HCT116 (cell line): ENCODE measurements at regions not wholly inside any gene's neighbourhood (a gene's known extent, or its start where the extent isn't known, plus 50 kb on each side); places are given as distances from the start of the nearest gene placed in this dataset.

ENCODE experiments used
- ATAC-seq: fragments of 200-7000 bp; cut with Tn5 transposase; 2 replicates; pipeline ENCODE4 v1.9.1; 2020; ENCODE audit warnings: mild to moderate bottlenecking, moderate library complexity
- BruUV-seq: library from RNA; stranded (reverse); fragments of 400-500 nt; replicated peaks from 2 replicates; lab custom pipeline; 2021; lab: Mats Ljungman, UMichigan
- CTCF ChIA-PET: fragments of 300-600 bp; sonication (Branson Sonifier 250); formaldehyde crosslinking; loops from one replicate; lab custom pipeline; 2021; ENCODE audit warnings: antibody characterized with exemption; lab: Charles Lee
- POLR2A ChIA-PET: fragments of 300-600, 350-600 bp; sonication (Branson Sonifier 250); formaldehyde crosslinking; loops from one replicate; lab custom pipeline; 2021; ENCODE audit warnings: antibody characterized with exemption; lab: Charles Lee
- RAD21 ChIA-PET, 2 experiments: fragments of 300-600 bp; sonication (Branson Sonifier 250); formaldehyde crosslinking; loops; one replicate each; lab custom pipeline; 2023; ENCODE audit warnings: low total read pairs in 2 of 2; ENCODE audit not compliant: uncharacterized antibody in 2 of 2, unreplicated experiment in 2 of 2, low non-redundant PET in 1 of 2; lab: Charles Lee
- DNase-seq: peaks from one replicate; pipeline ENCODE4 v3.0.0-alpha.2; 2010; ENCODE audit warnings: low read depth, low spot score
- H2AFZ ChIP-seq: fragments of 200-600 bp; shearing (Covaris generic), sonication (generic); 2 replicates; pipeline ENCODE4 v1.6.1; 2017; ENCODE audit warnings: low read depth, mixed run types, mixed read lengths, antibody characterized with exemption, low read length; ENCODE audit not compliant: poor library complexity, severe bottlenecking
- H3K27ac ChIP-seq: 2 replicates; pipeline ENCODE4 v1.5.1; 2012; ENCODE audit warnings: low read depth, low read length
- H3K27me3 ChIP-seq: fragments of 200-600 bp; sonication (generic); 2 replicates; pipeline ENCODE4 v1.6.1; 2016; ENCODE audit warnings: mixed run types, low read length, mixed read lengths; ENCODE audit not compliant: insufficient read depth
- H3K36me3 ChIP-seq, 2 experiments: fragments of 200-500 bp in 1 of 2; fragments of 200-600 bp in 1 of 2; sonication (Bioruptor generic) in 1 of 2; sonication (generic) in 1 of 2; 2 replicates each; pipeline versions ENCODE4 v1.5.1 to v1.6.1; 2014 to 2016; ENCODE audit warnings: low read length in 2 of 2, inconsistent platforms in 1 of 2, mixed read lengths in 1 of 2, mixed run types in 1 of 2; ENCODE audit not compliant: insufficient read depth in 2 of 2, control insufficient read depth in 1 of 2
- H3K4me1 ChIP-seq, 2 experiments: fragments of 200-600 bp in 1 of 2; sonication (generic) in 1 of 2; 2 replicates each; pipeline versions ENCODE4 v1.5.1 to v1.6.1; 2012 to 2017; ENCODE audit warnings: low read length in 2 of 2, inconsistent platforms in 1 of 2, mild to moderate bottlenecking in 1 of 2, mixed read lengths in 1 of 2, mixed run types in 1 of 2, moderate library complexity in 1 of 2; ENCODE audit not compliant: insufficient read depth in 2 of 2, control insufficient read depth in 1 of 2
- H3K4me2 ChIP-seq: fragments of 200-600 bp; sonication (generic); 2 replicates; pipeline ENCODE4 v1.6.1; 2017; ENCODE audit warnings: mixed run types, low read length, mixed read lengths
- H3K4me3 ChIP-seq, 2 experiments: fragments of 200-600 bp in 1 of 2; sonication (generic) in 1 of 2; replicated peaks in 1 of 2; 2 replicates each; pipeline ENCODE4 v1.5.1; 2011 to 2016; ENCODE audit warnings: low read length in 2 of 2, control low read depth in 1 of 2, low read depth in 1 of 2, mild to moderate bottlenecking in 1 of 2, mixed read lengths in 1 of 2, mixed run types in 1 of 2
- H3K79me2 ChIP-seq: fragments of 200-600 bp; sonication (generic); 2 replicates; pipeline ENCODE4 v1.6.1; 2017; ENCODE audit warnings: mild to moderate bottlenecking, mixed run types, low read length, moderate library complexity, mixed read lengths; ENCODE audit not compliant: insufficient read depth
- H3K9ac ChIP-seq: fragments of 200-600 bp; sonication (generic); 2 replicates; pipeline ENCODE4 v1.6.1; 2016; ENCODE audit warnings: low read length, mixed read lengths
- H3K9me2 ChIP-seq: fragments of 200-600 bp; sonication (generic), shearing (Covaris generic); 2 replicates; pipeline ENCODE4 v1.6.1; 2017; ENCODE audit warnings: mixed run types, mild to moderate bottlenecking, moderate library complexity; ENCODE audit not compliant: insufficient read depth
- H3K9me3 ChIP-seq, 2 experiments: fragments of 200-500 bp in 1 of 2; fragments of 200-600 bp in 1 of 2; sonication (Bioruptor generic) in 1 of 2; sonication (generic) in 1 of 2; 2 replicates each; pipeline ENCODE4 v1.6.1; 2014 to 2017; ENCODE audit warnings: low read length in 2 of 2, mixed read lengths in 2 of 2, inconsistent platforms in 1 of 2, low read depth in 1 of 2, mild to moderate bottlenecking in 1 of 2, mixed run types in 1 of 2, moderate library complexity in 1 of 2; ENCODE audit not compliant: control insufficient read depth in 1 of 2, insufficient read depth in 1 of 2
- H4K20me1 ChIP-seq: fragments of 200-600 bp; sonication (generic), shearing (Covaris generic); 2 replicates; pipeline ENCODE4 v1.6.1; 2017; ENCODE audit warnings: mixed run types, mild to moderate bottlenecking, moderate library complexity; ENCODE audit not compliant: insufficient read depth
- CBX3 ChIP-seq: IDR thresholded peaks from 2 replicates; pipeline ENCODE4 v1.6.1; 2012; ENCODE audit warnings: low read depth
- CEBPB ChIP-seq: IDR thresholded peaks from 2 replicates; pipeline ENCODE4 v1.6.1; 2012; ENCODE audit warnings: low read depth
- CTCF ChIP-seq, 3 experiments: fragments of 200-600 bp in 1 of 3; sonication (generic) in 1 of 3; IDR thresholded peaks in 2 of 3; conservative IDR thresholded peaks in 1 of 3; 2 replicates each; pipeline ENCODE4 v1.5.1; 2012 to 2017; ENCODE audit warnings: low read depth in 2 of 3, low read length in 2 of 3, antibody characterized with exemption in 1 of 3, borderline replicate concordance in 1 of 3, control low read depth in 1 of 3, mild to moderate bottlenecking in 1 of 3, mixed read lengths in 1 of 3, mixed run types in 1 of 3, moderate library complexity in 1 of 3; ENCODE audit not compliant: insufficient read depth in 1 of 3
- EGR1 ChIP-seq: IDR thresholded peaks from 2 replicates; pipeline ENCODE4 v1.6.1; 2012; ENCODE audit warnings: low read depth
- EZH2 ChIP-seq: fragments of 200-600 bp; sonication (generic); IDR thresholded peaks from 2 replicates; pipeline ENCODE4 v1.6.1; 2017; ENCODE audit warnings: antibody characterized with exemption, mixed run types
- FOSL1 ChIP-seq: IDR thresholded peaks from 2 replicates; pipeline ENCODE4 v1.6.1; 2012; ENCODE audit warnings: low read depth
- JUND ChIP-seq: IDR thresholded peaks from 2 replicates; pipeline ENCODE4 v1.6.1; 2012
- MAX ChIP-seq: IDR thresholded peaks from 2 replicates; pipeline ENCODE4 v1.6.1; 2012
- POLR2A ChIP-seq: IDR thresholded peaks from 2 replicates; pipeline ENCODE4 v1.7.0; 2011; ENCODE audit warnings: borderline replicate concordance; ENCODE audit not compliant: insufficient read depth, insufficient read length; ENCODE audit errors: extremely low read depth
- POLR2AphosphoS5 ChIP-seq: IDR thresholded peaks from 2 replicates; pipeline ENCODE4 v1.6.1; 2011; ENCODE audit warnings: mild to moderate bottlenecking, low read depth, low read length, moderate library complexity
- RAD21 ChIP-seq: IDR thresholded peaks from 2 replicates; pipeline ENCODE4 v1.6.1; 2012; ENCODE audit warnings: low read depth, mild to moderate bottlenecking
- REST ChIP-seq: IDR thresholded peaks from 2 replicates; pipeline ENCODE4 v1.6.1; 2012; ENCODE audit warnings: low read depth
- SIN3A ChIP-seq: IDR thresholded peaks from 2 replicates; pipeline ENCODE4 v1.6.1; 2012; ENCODE audit warnings: low read depth
- SRF ChIP-seq: IDR thresholded peaks from 2 replicates; pipeline ENCODE4 v1.6.1; 2012; ENCODE audit warnings: low read depth
- TCF7L2 ChIP-seq: IDR thresholded peaks from 2 replicates; pipeline ENCODE4 v1.7.0; 2011; ENCODE audit warnings: borderline replicate concordance, inconsistent platforms; ENCODE audit not compliant: insufficient read depth, insufficient read length; ENCODE audit errors: extremely low read depth
- YY1 ChIP-seq: IDR thresholded peaks from 2 replicates; pipeline ENCODE4 v1.6.1; 2011; ENCODE audit warnings: low read length, low read depth, moderate library complexity, mild to moderate bottlenecking; ENCODE audit not compliant: insufficient replicate concordance; ENCODE audit errors: extremely low read depth
- ZBTB33 ChIP-seq: IDR thresholded peaks from 2 replicates; pipeline ENCODE4 v1.6.1; 2011; ENCODE audit warnings: mild to moderate bottlenecking, low read length, moderate library complexity; ENCODE audit not compliant: insufficient replicate concordance; ENCODE audit errors: extremely low read depth
- ZFX ChIP-seq: fragments of 450-650 bp; IDR thresholded peaks from 2 replicates; pipeline ENCODE4 v1.6.1; 2017
- ZNF274 ChIP-seq: fragments of 200-500 bp; sonication (Bioruptor generic); IDR thresholded peaks from 2 replicates; pipeline ENCODE4 v1.6.1; 2014; ENCODE audit warnings: mild to moderate bottlenecking, low read depth, low read length, inconsistent platforms
- intact Hi-C: fragments of 100-400 bp; cut with micrococcal nuclease; formaldehyde crosslinking; loops from 2 replicates; pipeline ENCODE4 v1.10.0; 2022

- no peak for ATAC-seq
- Histone ChIP-seq H3K9ac (no peak overlapping the region), H3K4me1 (no peaks in the 10 kb centered on the region), H3K4me3 (no peak overlapping the region), H3K27ac (no peak overlapping the region), H2AFZ (no peak overlapping the region), H3K4me2 (no peak overlapping the region), H3K79me2 (no peaks in the 10 kb centered on the region), H3K36me3 (no peaks in the 10 kb centered on the region), H3K9me3 (no peaks in the 10 kb centered on the region), H3K27me3 (no peaks in the 10 kb centered on the region), H4K20me1 (no peaks in the 10 kb centered on the region), H3K9me2 (no peaks in the 10 kb centered on the region)
- POLR2A ChIA-PET, result no interaction called here
- intact Hi-C loops, result loop anchor here (5.0 kb wide), 1 partner anchor 35 kb away; no protein-coding TSS in a partner anchor
- no TSS peak for BruUV-seq
- no peak for TF ChIP-seq EGR1
- TF ChIP-seq ZBTB33, result no peak
- TF ChIP-seq CTCF (IDR thresholded peaks at IDR 0.05 in 2 of 3, conservative IDR thresholded peaks at IDR 0.05 in 1 of 3; ENCODE audit: borderline replicate concordance in 1 of 3, insufficient read depth in 1 of 3, low read depth in 2 of 3, low read length in 2 of 3), result no peak
- no peak for TF ChIP-seq REST
- TF ChIP-seq MAX, result no peak
- no peak for TF ChIP-seq EZH2
- no peak for TF ChIP-seq ZFX
- no peak for TF ChIP-seq JUND
- no peak for TF ChIP-seq ZNF274
- no peak for TF ChIP-seq FOSL1
- TF ChIP-seq CEBPB, result no peak
- TF ChIP-seq CBX3, result no peak
- TF ChIP-seq POLR2AphosphoS5, result no peak
- no peak for TF ChIP-seq POLR2A
- no peak for TF ChIP-seq YY1
- no peak for TF ChIP-seq SIN3A
- no peak for TF ChIP-seq TCF7L2
- TF ChIP-seq RAD21, result no peak
- TF ChIP-seq SRF, result no peak
- RAD21 ChIA-PET, result no interaction called here
- CTCF ChIA-PET, result no interaction called here
- no peak for DNase-seq
Observed at GRCh38 chr3:124636863-124637296, 93.4 kb upstream of the UMPS start.
